H1 (cell line): ENCODE measurements at regions not wholly inside any gene's neighbourhood (a gene's known extent, or its start where the extent isn't known, plus 50 kb on each side); places are given as distances from the start of the nearest gene placed in this dataset.

Experiments
- JUN ChIP-seq: IDR thresholded peaks from 2 replicates; pipeline ENCODE4 v1.6.1; 2011; ENCODE audit warnings: low read depth, mild to moderate bottlenecking, improper control_type of control experiment, low read length

DNA sequence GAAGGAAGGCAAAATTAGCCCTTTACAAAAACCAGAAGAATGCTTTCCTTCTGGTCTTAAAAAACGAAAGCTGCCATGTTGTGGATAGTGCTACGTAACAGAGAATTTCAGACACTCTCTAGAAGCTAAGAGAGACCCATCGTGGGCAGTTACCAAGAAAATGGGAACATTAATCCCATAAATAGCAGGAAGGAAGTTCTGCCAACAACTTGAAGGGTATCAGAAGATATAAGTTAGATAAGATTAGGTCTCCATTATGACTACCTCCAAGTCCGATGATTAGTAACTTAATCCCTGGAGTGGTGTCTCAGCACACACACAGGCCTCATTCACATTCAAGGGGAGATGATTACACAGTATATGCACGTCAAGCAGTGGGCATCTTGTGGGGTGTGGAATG lies 115.7 kb upstream of the TRPC4 start (continued):
- no peak for TF ChIP-seq JUN
